Activated CD4-positive, alpha-beta memory T cell treated with anti-CD3 and anti-CD28 coated beads for 36 hours (primary cell): ENCODE measurements at regions not wholly inside any gene's neighbourhood (a gene's known extent, or its start where the extent isn't known, plus 50 kb on each side); places are given as distances from the start of the nearest gene placed in this dataset.

Source experiments
- CTCF ChIA-PET: fragments of 350-600 bp; sonication (Branson Sonifier 250); formaldehyde crosslinking; loops from one replicate; lab custom pipeline; 2021; ENCODE audit warnings: antibody characterized with exemption, inconsistent platforms; lab: Charles Lee
- POLR2A ChIA-PET: fragments of 350-600 bp; sonication (Branson Sonifier 250); formaldehyde crosslinking; loops from one replicate; lab custom pipeline; 2021; ENCODE audit warnings: antibody characterized with exemption; lab: Charles Lee
- DNase-seq: peaks from one replicate; pipeline ENCODE4 v3.0.0-alpha.2; 2020
- H3K27ac Mint-ChIP-seq: one replicate; pipeline ENCODE4 v1.8.0; 2021; ENCODE audit warnings: mixed read lengths
- H3K27me3 Mint-ChIP-seq: one replicate; pipeline ENCODE4 v1.8.0; 2021; ENCODE audit warnings: mixed read lengths
- H3K36me3 Mint-ChIP-seq: one replicate; pipeline ENCODE4 v1.8.0; 2021; ENCODE audit warnings: mixed read lengths
- H3K4me1 Mint-ChIP-seq: one replicate; pipeline ENCODE4 v1.8.0; 2021; ENCODE audit warnings: low read depth, mixed read lengths
- H3K4me3 Mint-ChIP-seq: one replicate; pipeline ENCODE4 v1.8.0; 2021; ENCODE audit warnings: mild to moderate bottlenecking, mixed read lengths
- H3K9me3 Mint-ChIP-seq: one replicate; pipeline ENCODE4 v1.8.0; 2021; ENCODE audit warnings: mixed read lengths
- intact Hi-C: fragments of 100-400 bp; cut with micrococcal nuclease; formaldehyde crosslinking; loops from one replicate; pipeline ENCODE4 v1.15.1; 2023

GRCh38 chr16:82523815-82524214 lies 103.0 kb upstream of the CDH13 start:
- Mint-ChIP-seq H3K27ac (no peak overlapping the region), H3K27me3 (no peaks in the 10 kb centered on the region), H3K9me3 (peaks cover 7% of the 10 kb centered on the region), H3K4me1 (no peaks in the 10 kb centered on the region), H3K4me3 (no peak overlapping the region), H3K36me3 (no peaks in the 10 kb centered on the region)
- no peak for DNase-seq
- intact Hi-C loops, result no loop called here
- CTCF ChIA-PET, result no interaction called here
- POLR2A ChIA-PET, result no interaction called here

- POLR2A ChIA-PET, result no interaction called here
- H3K4me3 Mint-ChIP-seq, result no peak overlapping the region
- CTCF ChIA-PET, result no interaction called here
- no peaks in the 10 kb centered on the region for H3K27me3 Mint-ChIP-seq
- peaks cover 5% of the 10 kb centered on the region for H3K9me3 Mint-ChIP-seq
- no peaks in the 10 kb centered on the region for H3K4me1 Mint-ChIP-seq
- H3K27ac Mint-ChIP-seq, result no peak overlapping the region
- no peaks in the 10 kb centered on the region for H3K36me3 Mint-ChIP-seq
- intact Hi-C loops, result no loop called here
- no peak for DNase-seq
Measured at GRCh38 chr16:82522026-82522425, 104.7 kb upstream of the CDH13 start.

DNA sequence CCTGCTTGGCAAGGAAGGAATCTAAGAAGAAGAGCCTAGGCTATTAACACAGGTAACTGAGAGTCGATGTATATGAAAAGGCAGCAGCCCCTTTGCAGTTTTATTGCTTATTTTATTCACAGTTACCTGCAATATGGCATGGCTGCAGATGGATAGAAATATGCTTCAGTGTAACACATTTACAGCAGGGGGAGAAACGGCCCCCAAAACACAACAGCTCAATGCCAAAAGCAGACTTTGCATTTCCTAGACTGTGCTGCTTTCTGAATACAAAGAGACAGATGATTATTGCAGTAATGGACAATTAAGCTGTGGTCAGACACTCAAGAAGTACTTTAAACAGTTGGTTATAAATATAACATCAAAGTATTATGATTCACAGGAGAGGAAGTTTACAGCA lies 108.0 kb upstream of the CDH13 start:
- Mint-ChIP-seq H3K4me1 (no peaks in the 10 kb centered on the region), H3K9me3 (no peaks in the 10 kb centered on the region), H3K4me3 (no peak overlapping the region), H3K36me3 (no peaks in the 10 kb centered on the region), H3K27ac (no peak overlapping the region), H3K27me3 (no peaks in the 10 kb centered on the region)
- ChIA-PET CTCF (no interaction called here), POLR2A (no interaction called here)
- no peak for DNase-seq
- intact Hi-C loops, result no loop called here

DNA sequence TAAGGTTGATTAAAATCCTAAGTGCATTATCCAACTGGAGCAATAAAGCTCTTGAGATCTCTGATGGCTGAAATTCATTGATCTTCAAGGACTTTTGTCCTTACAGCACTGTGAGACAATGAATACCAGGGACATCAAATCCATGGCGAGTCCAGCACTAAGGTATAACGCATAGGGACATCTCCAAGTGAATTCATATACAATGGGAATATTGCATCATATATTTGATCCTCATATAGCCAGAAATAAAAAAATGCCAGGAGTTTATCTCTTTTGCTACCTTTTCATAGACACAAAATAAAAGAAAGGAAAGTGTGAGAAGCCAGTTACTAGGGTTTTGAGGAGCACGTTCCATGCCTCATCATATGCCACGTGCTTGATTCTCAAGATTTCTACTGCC lies 112.5 kb upstream of the CDH13 start:
- Mint-ChIP-seq H3K4me3 (no peak overlapping the region), H3K4me1 (no peaks in the 10 kb centered on the region), H3K27me3 (no peaks in the 10 kb centered on the region), H3K27ac (no peak overlapping the region), H3K9me3 (no peaks in the 10 kb centered on the region), H3K36me3 (no peaks in the 10 kb centered on the region)
- intact Hi-C loops, result no loop called here
- CTCF ChIA-PET, result no interaction called here
- POLR2A ChIA-PET, result no interaction called here
- DNase-seq, result no peak

GRCh38 chr16:82510789-82511305 lies 115.9 kb upstream of the CDH13 start:
- ChIA-PET POLR2A (no interaction called here), CTCF (no interaction called here)
- Mint-ChIP-seq H3K4me3 (no peak overlapping the region), H3K27ac (no peak overlapping the region), H3K36me3 (no peaks in the 10 kb centered on the region), H3K27me3 (no peaks in the 10 kb centered on the region), H3K9me3 (peaks cover 7% of the 10 kb centered on the region), H3K4me1 (no peaks in the 10 kb centered on the region)
- DNase-seq, result no peak
- intact Hi-C loops, result no loop called here

DNA sequence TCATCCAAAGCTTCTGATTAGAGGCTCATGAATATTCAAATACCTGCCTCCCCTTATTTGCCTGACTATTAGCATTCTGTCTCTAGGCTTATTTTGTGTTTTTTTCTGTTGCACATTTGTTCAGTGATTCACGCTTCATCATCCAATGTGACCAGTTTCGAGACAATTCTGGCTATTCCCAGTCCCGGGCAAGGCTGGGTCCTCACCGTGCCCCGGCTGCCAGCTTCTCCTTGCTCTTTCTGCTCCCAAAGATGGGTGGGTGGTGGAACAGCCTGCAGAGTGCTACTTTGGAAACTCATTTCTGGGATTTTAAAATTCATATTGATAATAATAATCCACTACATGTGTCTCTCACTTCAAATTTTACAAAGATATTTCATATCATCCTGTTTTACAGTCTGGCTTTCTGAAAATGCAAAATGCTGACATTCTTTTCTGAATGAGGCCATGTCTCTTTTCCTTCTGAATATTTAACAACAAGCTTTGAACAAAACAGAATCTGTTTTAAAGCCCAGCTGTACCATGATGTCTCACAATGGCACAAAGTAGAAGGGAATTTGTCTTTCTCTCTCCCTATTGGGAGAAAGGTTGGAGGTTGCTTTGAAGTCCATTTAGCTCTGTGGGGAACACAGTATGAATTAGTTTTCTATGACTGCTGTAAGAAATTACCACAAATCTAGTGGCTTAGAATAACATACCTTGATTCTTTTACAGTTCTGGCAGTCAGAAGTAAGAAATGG lies 116.9 kb upstream of the CDH13 start:
- POLR2A ChIA-PET, result no interaction called here
- H3K4me1 Mint-ChIP-seq, result no peaks in the 10 kb centered on the region
- no peaks in the 10 kb centered on the region for H3K36me3 Mint-ChIP-seq
- intact Hi-C loops, result no loop called here
- no peak for DNase-seq
- CTCF ChIA-PET, result no interaction called here
- H3K27ac Mint-ChIP-seq, result no peak overlapping the region
- H3K27me3 Mint-ChIP-seq, result no peaks in the 10 kb centered on the region
- H3K4me3 Mint-ChIP-seq, result no peak overlapping the region
- peaks cover 7% of the 10 kb centered on the region for H3K9me3 Mint-ChIP-seq

GRCh38 chr16:82506692-82507670 lies 119.8 kb upstream of the CDH13 start:
- intact Hi-C loops, result no loop called here
- Mint-ChIP-seq H3K27ac (no peak overlapping the region), H3K27me3 (no peaks in the 10 kb centered on the region), H3K4me1 (no peaks in the 10 kb centered on the region), H3K36me3 (no peaks in the 10 kb centered on the region), H3K4me3 (no peak overlapping the region), H3K9me3 (peaks cover 7% of the 10 kb centered on the region)
- CTCF ChIA-PET, result no interaction called here
- DNase-seq, result no peak
- POLR2A ChIA-PET, result no interaction called here

- Mint-ChIP-seq H3K9me3 (peaks cover 7% of the 10 kb centered on the region), H3K27me3 (no peaks in the 10 kb centered on the region), H3K27ac (no peak overlapping the region), H3K36me3 (no peaks in the 10 kb centered on the region), H3K4me1 (no peaks in the 10 kb centered on the region), H3K4me3 (no peak overlapping the region)
- POLR2A ChIA-PET, result no interaction called here
- CTCF ChIA-PET, result no interaction called here
- intact Hi-C loops, result no loop called here
- DNase-seq, result no peak
Measured at GRCh38 chr16:82504836-82505235, 121.9 kb upstream of the CDH13 start.

DNA sequence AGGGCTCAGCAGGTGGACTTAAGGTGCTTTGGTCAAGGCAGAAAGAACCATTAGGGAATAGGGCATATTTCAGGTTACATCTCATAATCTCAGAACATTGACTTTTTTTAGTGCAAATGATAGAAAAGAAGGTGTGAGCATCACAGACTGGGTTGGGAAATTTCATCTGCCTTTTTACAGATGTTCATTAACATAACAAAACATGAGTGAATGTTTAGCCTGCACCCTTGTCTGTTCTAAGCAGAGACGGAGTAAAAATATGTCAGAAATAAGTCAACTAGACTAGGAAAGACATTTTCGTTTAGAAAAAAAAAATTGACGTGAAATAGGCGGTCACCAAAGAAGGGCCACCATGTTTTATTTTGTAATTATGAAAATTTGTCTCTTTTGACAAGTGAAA lies 127.5 kb upstream of the CDH13 start:
- H3K27me3 Mint-ChIP-seq, result no peaks in the 10 kb centered on the region
- CTCF ChIA-PET, result no interaction called here

DNA sequence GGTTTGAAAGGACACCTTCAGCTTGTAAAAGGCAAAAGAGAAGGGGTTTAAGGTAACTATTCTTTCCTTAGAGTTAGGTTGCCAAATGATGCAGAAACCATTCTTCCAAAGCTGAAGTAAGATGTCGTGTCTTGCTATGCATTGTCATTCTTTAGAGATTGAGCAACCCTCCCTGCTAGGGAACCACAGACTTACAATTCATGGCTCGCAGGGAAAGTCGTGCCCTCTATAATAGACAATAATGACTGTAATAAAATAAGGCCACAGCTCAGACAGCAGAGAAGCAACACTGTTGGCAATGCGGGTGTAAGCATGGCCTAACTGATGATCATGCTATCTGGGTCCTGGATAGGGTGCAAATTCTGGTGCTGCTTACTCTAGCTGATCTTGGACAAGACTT lies 129.6 kb upstream of the CDH13 start:
- Mint-ChIP-seq H3K27ac (no peak overlapping the region), H3K36me3 (no peaks in the 10 kb centered on the region), H3K9me3 (no peaks in the 10 kb centered on the region), H3K4me1 (no peaks in the 10 kb centered on the region), H3K4me3 (no peak overlapping the region), H3K27me3 (peaks cover 1% of the 10 kb centered on the region)
- ChIA-PET CTCF (no interaction called here), POLR2A (no interaction called here)
- intact Hi-C loops, result no loop called here
- no peak for DNase-seq

More for the DNA sequence above, 127.5 kb upstream of the CDH13 start:
- no peaks in the 10 kb centered on the region for H3K4me1 Mint-ChIP-seq
- POLR2A ChIA-PET, result no interaction called here
- H3K4me3 Mint-ChIP-seq, result no peak overlapping the region
- H3K9me3 Mint-ChIP-seq, result no peaks in the 10 kb centered on the region
- no peak for DNase-seq
- no peaks in the 10 kb centered on the region for H3K36me3 Mint-ChIP-seq
- H3K27ac Mint-ChIP-seq, result no peak overlapping the region
- intact Hi-C loops, result no loop called here

GRCh38 chr16:82488460-82488859 lies 138.3 kb upstream of the CDH13 start:
- H3K27ac Mint-ChIP-seq, result no peak overlapping the region
- no peak overlapping the region for H3K4me3 Mint-ChIP-seq
- peaks cover 1% of the 10 kb centered on the region for H3K27me3 Mint-ChIP-seq
- no peaks in the 10 kb centered on the region for H3K4me1 Mint-ChIP-seq
- intact Hi-C loops, result no loop called here
- H3K36me3 Mint-ChIP-seq, result no peaks in the 10 kb centered on the region
- no peaks in the 10 kb centered on the region for H3K9me3 Mint-ChIP-seq
- CTCF ChIA-PET, result no interaction called here
- DNase-seq, result no peak
- POLR2A ChIA-PET, result no interaction called here

- POLR2A ChIA-PET, result no interaction called here
Measured at GRCh38 chr16:82481455-82481854, 145.3 kb upstream of the CDH13 start.

More at GRCh38 chr16:82481455-82481854, 145.3 kb upstream of the CDH13 start:
- Mint-ChIP-seq H3K36me3 (no peaks in the 10 kb centered on the region), H3K4me1 (no peaks in the 10 kb centered on the region), H3K9me3 (no peaks in the 10 kb centered on the region), H3K4me3 (no peak overlapping the region), H3K27me3 (peaks cover 10% of the 10 kb centered on the region), H3K27ac (no peak overlapping the region)
- intact Hi-C loops, result no loop called here
- DNase-seq, result no peak
- CTCF ChIA-PET, result interaction anchor here (1.2 kb wide), 1 partner anchor 25 kb away, joined by 4 read pairs; no protein-coding TSS in a partner anchor
